HG03135 (cell line): ENCODE measurements at regions not wholly inside any gene's neighbourhood (a gene's known extent, or its start where the extent isn't known, plus 50 kb on each side); places are given as distances from the start of the nearest gene placed in this dataset.

ENCODE experiments used
- ATAC-seq: cut with Tn5 transposase; IDR thresholded peaks from one replicate; pipeline ENCODE4 v1.9.1; 2021; ENCODE audit warnings: mild to moderate bottlenecking, moderate library complexity; ENCODE audit not compliant: unreplicated experiment

DNA sequence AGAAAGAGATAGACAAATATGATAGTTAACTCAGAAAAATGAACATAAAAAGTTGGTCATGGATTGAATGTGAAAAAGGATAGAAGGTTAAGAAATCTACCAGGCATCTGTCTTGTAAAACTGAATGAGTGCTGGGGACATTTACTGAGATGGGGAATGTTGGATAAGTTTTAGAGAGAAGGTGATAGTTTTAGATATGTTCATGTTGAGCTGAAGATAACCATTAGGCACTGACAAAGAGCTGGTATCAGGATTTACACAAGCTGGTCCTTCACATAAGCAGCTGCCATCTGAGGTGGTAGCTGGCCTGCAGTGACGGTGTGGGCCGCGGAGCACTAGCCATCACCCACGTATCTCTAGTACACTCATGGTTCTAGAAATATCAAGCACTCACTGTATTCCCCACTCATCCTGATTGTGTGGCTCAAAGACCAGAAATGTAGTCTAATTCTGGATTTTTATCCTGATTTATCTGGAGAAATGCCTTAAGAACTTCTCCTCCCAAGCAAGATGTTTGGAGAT is 194.4 kb upstream of the KCNJ16 start:
- no peak for ATAC-seq

DNA sequence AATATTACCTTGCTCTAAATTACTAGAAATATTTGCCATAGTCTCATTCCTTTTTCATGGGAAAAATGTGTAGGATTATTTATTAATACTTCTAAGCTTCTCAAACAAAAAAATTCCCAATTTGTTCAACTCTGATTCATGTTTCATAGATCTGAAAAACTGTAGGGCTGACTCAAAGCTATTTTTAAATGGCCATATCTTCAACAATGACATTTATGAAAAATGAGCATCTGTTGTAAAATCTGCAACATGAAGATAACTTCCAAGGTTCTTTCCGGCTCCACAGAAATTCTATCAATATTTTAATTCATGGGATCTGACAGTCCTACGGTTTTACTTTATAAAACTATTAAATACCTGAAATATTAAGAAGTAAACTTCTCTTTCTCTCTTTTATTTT is 192.7 kb upstream of the KCNJ16 start:
- ATAC-seq, result no peak

DNA sequence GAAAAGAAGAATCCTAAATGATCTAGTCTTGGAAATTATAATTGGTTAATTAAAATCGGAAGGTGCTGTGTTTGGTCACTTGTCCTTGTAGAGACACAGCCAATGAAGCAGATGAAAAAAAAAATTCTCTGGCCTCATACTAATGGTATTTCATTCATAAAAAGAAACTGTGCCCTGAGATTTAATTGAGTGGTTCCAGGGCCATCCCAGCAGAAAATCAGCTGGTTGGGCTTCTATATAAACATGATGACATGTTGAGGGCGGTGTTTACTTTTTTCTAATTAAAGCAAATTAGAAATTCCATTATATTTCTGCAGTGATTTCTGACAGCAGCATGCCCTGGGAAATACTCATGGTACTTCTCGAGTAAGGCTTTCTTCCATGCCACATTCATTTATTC is 191.9 kb upstream of the KCNJ16 start:
- no peak for ATAC-seq

DNA sequence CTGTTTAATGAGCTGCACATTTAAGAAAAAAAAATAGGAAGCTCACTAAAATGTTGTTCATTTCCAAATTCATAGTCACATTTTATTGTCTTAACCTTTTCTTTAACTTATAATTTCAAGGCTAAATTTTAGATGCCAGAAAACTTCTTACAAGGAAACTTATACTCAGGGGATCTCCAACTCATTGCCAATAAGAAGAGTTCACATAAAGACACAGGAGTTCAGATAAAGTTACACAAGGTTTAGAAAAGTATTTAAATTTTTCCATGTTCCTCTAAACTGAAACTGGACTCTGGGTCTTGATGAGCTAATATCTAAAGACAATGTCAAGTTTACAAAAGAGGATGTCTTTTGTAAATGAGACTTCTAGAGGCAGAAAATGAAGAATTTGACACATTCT is 190.7 kb upstream of the KCNJ16 start:
- no peak for ATAC-seq

DNA sequence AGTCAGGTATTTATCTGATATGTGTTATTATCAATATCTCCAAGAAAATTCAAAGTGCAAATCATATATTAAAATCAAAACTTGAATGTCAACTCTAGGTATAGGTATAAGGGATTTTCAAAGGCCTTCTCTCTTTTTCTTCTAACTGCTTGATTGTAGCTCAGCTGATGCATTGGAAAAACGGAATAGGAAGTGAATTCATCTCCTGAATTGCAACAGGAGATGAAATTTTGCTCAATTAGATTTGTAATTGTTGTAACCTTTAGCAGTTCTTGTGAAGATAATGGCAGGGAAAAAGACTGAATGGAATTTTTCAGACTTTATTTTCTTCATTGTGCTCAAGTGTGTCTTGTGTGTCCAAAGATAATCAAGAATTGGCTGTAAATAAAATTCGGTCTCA is 190.2 kb upstream of the KCNJ16 start:
- no peak for ATAC-seq

DNA sequence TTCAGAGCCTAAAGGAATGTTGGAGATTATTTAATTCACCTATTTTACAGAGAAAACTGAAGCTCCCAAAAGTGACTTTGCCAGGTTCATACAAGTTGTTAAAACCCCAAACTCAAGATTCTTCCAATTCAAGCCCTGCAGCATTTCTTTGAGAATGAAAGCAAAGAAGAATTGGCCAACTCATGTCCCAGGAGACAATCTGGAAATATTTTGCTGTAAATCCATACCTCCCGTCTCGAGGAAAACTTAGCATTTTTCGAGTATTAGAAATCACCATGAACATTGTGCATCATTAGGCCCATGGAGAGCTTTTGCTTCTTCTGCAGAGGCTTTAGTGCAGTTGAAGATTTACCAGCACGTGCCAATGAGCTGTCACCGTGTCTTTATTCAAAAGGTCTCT is 176.4 kb upstream of the KCNJ16 start:
- no peak for ATAC-seq

DNA sequence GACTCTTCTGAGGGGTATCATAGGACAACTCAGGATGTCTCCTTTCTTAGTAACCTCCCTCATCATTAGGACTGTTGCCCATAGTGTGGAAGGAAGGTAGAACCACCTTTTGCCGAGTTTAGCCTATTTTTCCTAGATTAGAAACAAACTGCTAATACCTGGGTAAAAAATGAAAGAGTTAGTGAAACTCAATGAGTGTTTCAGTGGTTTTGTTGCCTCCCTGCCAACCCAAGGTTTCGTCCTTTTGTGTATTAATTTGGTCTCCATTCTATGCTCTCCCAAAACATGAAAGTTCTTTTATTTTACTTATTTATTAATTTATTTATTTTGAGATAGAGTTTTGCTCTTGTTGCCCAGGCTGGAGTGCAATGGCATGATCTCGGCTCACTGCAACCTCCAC is 174.9 kb upstream of the KCNJ16 start:
- no peak for ATAC-seq

DNA sequence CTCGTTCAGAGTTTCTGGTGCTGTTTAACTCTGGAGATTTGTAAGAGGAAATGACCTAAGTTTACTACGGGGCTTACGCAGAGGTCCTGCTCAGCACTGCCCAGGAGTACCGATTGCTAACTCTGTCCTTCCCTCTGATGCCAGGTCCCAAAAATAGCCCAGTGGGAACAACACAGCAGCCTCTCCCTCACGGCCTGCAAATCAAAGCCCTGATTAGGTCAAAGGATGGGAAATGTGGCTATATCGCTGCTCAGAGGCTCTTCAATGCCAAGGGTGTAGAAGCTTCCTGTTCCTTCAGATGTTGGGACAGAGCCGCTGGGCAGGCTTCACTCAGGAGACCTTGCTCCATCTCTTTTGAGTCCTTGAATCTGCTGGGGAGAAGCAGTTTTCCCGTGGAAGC is 174.2 kb upstream of the KCNJ16 start:
- no peak for ATAC-seq

DNA sequence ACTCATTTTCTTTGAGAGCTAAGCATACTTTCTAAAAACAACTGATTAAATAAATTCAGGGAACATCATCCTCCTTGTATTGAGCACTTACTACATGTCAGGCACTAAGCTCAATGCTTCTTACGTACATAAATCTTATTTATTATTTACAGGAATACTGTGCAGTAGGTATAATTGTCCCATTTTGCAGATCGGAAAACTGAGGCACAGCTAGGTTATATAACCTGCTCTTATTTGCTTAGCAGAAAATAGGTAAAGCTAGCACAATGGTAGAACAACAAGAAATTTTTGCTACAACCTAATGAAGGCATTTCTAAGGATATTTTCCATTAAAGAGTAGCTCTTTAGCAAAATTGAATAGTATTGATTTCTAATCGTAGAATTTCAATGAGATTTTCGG is 168.7 kb upstream of the KCNJ16 start:
- no peak for ATAC-seq

DNA sequence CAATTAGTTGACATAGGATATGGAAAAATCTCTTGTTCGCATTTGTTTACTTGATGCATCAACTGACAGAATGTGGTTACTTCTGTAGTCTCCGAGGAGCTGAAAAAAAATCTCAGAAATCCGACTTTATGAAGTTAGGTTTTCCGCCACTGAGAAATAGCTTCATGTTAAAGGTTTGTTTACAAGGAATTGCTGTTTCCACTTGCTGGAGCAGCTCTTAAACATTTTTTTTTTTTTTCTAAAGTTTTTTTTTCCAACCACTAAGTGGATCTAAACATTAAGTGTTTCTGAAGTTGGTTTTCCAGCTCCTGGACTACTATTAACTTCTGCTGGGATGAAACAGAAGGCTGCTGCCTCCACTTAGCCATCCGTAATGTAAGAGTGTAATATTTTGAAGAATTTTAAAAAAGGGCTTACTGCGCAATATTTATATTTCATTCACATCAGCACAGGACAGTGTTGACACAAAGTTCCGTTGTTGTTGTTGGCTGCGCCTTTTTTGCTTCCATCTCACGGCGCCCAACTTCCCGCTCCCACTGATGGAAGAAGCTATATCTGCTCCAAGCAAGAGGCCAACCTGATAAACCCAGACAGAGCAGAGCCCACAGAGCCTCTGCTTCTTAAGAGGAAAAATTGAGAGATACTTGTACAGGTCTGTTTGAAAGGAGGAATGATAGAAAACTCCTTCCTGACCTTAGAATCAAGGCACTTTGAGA is 167.7 kb upstream of the KCNJ16 start:
- ATAC-seq, result no peak

DNA sequence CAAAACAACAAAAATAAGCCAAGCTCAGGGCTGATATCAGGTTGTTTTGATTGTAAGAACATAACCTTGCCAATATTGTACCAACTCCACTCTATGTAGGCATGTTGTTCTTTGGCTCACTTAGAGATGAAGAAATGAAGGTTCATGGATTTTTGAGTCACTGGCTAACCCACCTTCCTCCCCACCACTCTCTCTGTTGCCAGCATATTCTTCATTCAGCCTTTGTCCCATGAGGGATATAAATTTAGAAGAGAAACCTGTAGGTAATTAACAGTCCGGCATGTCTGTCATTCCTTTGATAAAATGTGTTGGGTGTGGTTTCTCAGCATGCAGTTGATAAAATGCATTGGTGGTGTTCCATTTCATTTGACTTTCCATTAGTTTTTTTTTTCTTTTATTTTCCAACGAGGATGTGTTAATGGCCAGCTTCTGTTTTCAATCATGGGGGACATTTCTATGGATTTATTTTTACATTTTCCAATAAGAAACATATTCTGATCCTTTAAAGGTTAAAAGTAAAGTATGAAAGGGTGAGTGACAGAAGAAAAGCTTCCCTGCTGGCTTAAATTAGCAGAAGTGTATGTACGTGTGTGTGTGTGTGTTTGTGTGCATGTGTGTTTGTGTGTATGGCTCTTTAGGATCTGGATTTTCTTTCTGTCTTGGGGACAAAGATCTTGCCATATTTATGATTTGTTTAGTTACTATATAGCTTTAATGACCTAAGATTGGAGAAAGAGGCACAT is 166.2 kb upstream of the KCNJ16 start:
- no peak for ATAC-seq

DNA sequence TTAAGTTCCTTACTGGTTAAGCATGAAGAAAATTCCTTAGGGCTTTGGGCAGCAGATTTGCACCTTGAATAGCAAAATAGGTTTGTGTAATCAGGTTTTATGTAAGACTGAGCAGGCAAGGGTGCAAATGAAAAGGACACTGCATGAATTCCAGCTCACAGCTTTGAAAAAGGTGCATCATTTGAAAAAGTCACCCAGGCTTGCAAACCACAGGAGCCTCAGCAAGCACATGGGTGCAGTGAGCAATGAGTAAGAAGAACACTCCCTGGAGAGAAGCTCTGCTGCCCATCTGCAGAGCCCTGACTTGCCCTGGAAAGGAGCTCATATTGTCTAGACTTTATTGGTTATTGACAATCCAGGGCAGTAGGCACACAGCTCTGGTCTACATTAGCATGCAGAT is 165.6 kb upstream of the KCNJ16 start:
- ATAC-seq, result no peak

DNA sequence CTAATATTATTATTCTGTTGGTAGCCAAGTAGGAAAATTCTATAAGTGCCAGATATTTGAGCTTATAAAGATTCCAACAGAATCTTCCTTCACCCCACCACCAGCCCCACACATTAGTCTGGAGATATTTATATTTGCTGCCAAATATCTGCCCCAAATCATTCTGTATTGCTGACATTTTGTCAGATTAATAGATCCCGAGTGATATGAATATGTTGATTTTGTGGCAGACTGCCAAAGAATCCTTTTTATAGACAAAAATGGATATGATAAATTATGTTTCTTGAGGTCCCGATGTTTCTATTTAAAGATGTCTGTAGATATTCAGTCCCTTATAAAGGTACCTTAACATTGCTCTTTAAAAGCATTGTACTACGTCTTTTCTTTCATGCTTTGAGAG is 162.2 kb upstream of the KCNJ16 start:
- ATAC-seq, result no peak

DNA sequence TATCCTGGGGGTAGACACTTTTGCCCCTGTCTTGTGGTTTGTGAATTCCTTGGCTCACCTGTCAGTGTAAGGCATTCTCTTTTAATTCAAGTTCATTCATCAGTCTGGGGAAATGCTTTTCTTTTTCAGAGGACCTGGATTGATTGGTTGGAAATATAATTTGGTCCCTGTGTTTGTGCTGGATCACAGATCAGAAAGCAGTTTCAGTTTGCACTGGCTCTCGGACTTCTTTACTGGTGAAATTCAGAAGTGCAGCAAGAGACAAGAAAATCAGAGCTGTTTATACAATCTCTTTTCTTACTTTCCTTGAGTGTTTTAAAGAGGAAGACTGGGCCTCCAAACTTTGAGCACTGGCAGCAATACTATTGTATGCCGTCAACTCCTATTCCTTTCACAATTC is 161.8 kb upstream of the KCNJ16 start:
- no peak for ATAC-seq

DNA sequence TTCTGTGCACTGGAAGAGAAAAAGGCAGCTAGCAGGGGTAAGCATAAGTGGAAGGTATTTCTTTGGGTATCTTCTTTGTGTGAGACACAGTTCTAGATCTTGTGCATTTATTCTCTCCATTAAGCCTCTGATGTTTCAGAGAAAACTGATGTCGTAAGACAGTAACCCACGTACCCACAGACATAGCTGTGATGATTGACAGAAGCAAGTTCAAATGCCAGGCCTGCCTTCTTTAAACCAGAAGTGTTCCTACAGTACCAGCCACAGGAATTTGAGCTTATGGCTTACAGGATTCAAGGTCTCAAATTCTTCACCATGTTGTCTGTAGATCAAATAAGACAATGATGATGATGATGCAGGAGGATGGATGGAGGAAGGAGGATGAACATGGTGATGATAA is 161.4 kb upstream of the KCNJ16 start:
- ATAC-seq, result no peak

DNA sequence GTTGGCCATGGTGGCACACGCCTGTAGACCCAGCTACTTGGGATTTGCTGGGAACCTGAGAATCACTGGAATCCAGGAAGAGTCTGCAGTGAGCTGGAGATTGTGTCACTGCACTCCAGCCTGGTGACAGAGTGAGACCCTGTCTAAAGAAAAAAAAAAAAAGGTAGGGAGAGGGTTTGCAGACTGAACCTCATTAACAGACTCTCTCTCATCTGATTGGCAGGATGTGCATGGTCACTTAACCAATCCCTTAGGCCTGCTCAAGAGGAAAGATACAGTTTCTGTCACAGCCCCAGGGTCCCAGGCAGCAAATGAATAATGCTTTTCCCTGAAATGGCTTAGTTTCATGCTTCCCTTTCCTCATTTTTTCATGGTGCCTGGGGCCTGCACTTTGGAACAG is 160.5 kb upstream of the KCNJ16 start:
- no peak for ATAC-seq

DNA sequence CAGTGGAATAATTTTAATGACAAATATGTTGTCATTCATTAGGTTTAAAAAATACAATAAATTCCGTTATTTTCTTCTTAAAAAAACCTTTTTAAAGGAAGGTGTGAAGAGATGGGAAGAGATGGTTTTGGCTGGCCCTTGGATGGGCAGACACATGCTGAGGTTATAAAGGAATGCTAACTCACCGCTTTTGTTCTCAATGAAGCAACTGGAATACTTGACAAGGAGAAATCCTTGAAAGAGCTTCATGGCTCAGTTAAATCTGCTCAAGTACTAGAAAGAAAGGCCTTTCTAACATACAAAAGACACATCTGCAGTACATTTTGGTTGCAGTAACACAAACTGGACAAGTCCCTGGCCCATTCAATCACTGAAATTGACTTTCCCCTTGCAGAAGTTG is 158.3 kb upstream of the KCNJ16 start:
- ATAC-seq, result no peak

DNA sequence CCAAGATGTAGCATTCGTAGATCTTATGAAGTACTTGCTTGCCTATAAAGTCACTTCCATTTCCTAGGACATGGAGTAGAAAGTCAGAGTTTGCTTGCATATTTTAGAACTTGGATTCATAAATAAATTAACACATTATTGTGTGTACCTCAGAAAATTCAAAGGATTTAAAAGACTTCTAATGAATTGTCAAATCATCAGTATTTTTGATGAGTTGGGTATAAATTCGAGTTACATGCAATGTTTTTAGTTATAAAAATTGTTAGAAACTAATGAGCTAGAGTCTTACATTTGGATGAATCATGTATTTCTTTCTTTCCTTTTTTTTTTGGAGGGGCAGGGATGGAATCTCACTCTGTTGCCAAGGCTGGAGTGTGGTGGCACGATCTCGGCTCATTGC is 156.9 kb upstream of the KCNJ16 start:
- ATAC-seq, result no peak

DNA sequence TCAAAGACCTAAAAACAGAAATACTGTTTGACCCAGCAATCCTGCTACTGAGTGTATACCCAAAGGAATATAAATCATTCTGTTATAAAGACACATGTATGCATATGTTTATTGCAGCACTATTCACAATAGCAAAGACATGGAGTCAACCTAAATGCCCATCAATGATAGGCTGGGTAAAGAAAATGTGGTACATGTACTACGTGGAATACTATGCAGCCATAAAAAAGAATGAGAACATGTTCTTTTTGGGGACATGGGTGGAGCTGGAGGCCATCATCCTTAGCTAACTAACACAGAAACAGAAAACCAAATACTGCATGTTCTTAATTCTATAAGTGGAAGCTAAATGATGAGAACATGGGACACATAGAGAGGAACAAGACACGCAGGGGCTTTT is 155.2 kb upstream of the KCNJ16 start:
- ATAC-seq, result no peak

DNA sequence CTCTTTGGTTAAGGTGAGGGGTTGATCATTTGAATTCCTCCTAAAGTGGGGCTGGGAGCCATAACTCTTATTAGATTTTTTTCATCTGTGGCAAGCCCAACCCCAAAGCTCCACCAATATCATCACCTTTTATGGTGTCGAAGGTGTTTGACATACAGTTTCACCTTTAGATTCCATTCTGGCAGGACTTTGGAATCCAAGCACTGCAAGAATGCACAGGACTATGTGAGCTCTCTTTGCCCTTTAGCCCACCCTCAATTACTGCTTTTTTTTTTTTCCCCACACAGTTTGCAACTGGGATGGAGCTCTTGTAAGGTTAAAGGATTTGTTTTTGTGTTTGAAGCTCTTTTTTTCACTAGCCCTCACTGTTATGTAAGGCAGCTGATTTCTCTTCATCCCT is 154.0 kb upstream of the KCNJ16 start:
- no peak for ATAC-seq

DNA sequence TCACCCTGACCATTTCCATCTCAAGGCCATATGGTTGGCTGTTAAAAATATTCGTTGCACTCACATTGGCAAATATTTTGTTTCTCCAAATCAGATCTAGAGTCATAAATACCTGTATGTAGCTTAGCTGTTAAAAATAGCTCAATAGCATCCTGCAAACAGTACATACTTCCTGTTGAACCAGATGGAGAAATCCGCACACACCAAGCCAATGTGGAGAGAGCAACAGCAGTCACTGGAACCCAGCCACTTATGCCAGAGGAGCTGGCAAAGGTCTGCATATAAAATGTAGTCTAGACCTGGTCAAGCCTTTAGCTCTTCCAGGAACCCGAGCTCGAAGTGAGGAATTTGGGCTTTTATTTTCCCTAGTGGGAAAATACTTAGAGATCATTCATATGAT is 146.4 kb upstream of the KCNJ16 start:
- ATAC-seq, result no peak

DNA sequence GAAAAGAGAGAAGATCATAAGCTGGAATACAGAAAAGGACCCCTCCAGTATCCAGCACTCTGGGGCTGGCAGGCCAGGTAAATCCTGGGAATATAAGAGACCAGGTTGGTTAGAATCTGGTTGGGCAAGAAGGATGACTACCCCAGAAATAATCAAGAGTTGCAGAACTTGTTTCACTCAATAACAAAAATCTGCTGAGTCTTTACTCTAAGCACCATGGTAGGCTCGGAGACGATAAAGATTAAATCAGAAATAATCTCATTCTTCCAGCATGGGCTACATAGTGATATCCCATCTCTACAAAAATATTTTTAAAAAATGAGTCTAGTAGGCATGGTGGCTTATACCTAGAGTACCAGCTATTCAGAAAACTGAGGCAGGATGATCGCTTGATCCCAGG is 138.0 kb upstream of the KCNJ16 start:
- no peak for ATAC-seq

DNA sequence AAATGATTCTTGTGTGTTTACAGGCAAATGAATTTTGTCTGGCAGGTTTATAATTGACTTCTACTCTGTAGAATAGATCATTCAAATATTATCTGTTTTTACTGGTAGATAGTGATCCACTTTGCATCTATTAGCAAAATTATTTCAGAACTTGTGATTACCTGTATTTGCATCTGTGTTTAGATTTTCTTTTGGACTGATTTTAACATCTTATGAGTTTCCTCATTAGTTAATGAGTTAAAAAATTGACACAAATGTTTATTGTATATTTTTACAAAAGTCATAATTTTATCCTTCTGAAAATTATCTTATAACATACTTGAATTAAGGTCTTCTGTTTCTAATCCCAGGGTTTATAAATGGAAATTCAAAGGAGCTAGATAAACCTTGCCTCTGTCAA is 132.0 kb upstream of the KCNJ16 start:
- no peak for ATAC-seq
